ENCODE measurements at regions not wholly inside any gene's neighbourhood (a gene's known extent, or its start where the extent isn't known, plus 50 kb on each side); places are given as distances from the start of the nearest gene placed in this dataset.

- TF ChIP-seq ZNF692 (tag by site-specific recombination; IDR thresholded peaks at IDR 0.05) (no peak), ZNF707 (tag by site-specific recombination; IDR thresholded peaks at IDR 0.05) (no peak), ZNF629 (tag by site-specific recombination; IDR thresholded peaks at IDR 0.05) (no peak), ZNF768 (tag by site-specific recombination; IDR thresholded peaks at IDR 0.05) (no peak), ZNF366 (tag by site-specific recombination; conservative IDR thresholded peaks at IDR 0.05) (no peak), ZNF513 (tag by site-specific recombination; IDR thresholded peaks at IDR 0.05) (no peak), KLF9 (tag by site-specific recombination; IDR thresholded peaks at IDR 0.05; ENCODE audit: low read depth) (no peak), ZNF518A (tag by site-specific recombination; conservative IDR thresholded peaks at IDR 0.05; ENCODE audit: low read depth) (peak; percentile 45)
Measured at GRCh38 chr15:67915461-67916374, 75.9 kb upstream of the RNU6-1 start (continued).

- H3K4me1 ChIP-seq (ENCODE audit: control insufficient read depth, insufficient read depth, low read length): peaks cover 14% of the 10 kb centered on the region
- POLR2A ChIA-PET: interaction anchor here (0.9 kb wide), 1 partner anchor 11 kb away, joined by 3 read pairs; no protein-coding TSS in a partner anchor
- H3K4me3 ChIP-seq (ENCODE audit: low read depth, low read length): no peak overlapping the region
- CTCF ChIA-PET: interaction anchor here (0.6 to 1.3 kb wide), 3 partner anchors 18 to 153 kb away, joined by 3 to 4 read pairs (median 3); no protein-coding TSS in a partner anchor
- H3K9me3 ChIP-seq (ENCODE audit: control insufficient read depth, insufficient read depth, low read depth, low read length): no peaks in the 10 kb centered on the region
- no peak overlapping the region for H3K27ac ChIP-seq (ENCODE audit: extremely low read depth, low read depth, low read length)
- no peaks in the 10 kb centered on the region for H3K36me3 ChIP-seq (ENCODE audit: control insufficient read depth in 2 of 2, insufficient read depth in 1 of 2, low read length in 2 of 2)
- TF ChIP-seq SP2 (tag by site-specific recombination; IDR thresholded peaks at IDR 0.05) (no peak), GLI4 (tag by site-specific recombination; IDR thresholded peaks at IDR 0.05) (no peak), ZNF37A (tag by site-specific recombination; IDR thresholded peaks at IDR 0.05) (no peak), ZNF114 (tag by site-specific recombination; IDR thresholded peaks at IDR 0.05) (no peak), ZNF623 (tag by site-specific recombination; IDR thresholded peaks at IDR 0.05) (no peak), ZNF280C (tag by site-specific recombination; IDR thresholded peaks at IDR 0.05) (no peak), ZNF112 (tag by site-specific recombination; IDR thresholded peaks at IDR 0.05) (no peak), ZNF341 (tag by site-specific recombination; IDR thresholded peaks at IDR 0.05; ENCODE audit: low read depth) (no peak), HOXC10 (CRISPR knock-in tag; IDR thresholded peaks at IDR 0.05) (no peak), ZNF23 (tag by site-specific recombination; IDR thresholded peaks at IDR 0.05; ENCODE audit: borderline replicate concordance) (no peak), ZNF157 (tag by site-specific recombination; IDR thresholded peaks at IDR 0.05) (no peak), ATF2 (tag by site-specific recombination; IDR thresholded peaks at IDR 0.05; ENCODE audit: low read depth) (no peak), ZNF18 (tag by site-specific recombination; IDR thresholded peaks at IDR 0.05) (no peak), ZNF221 (tag by site-specific recombination; IDR thresholded peaks at IDR 0.05; ENCODE audit: borderline replicate concordance) (no peak), ZNF416 (tag by site-specific recombination; IDR thresholded peaks at IDR 0.05) (no peak)
Measured at GRCh38 chr15:67916565-67916964, 76.7 kb upstream of the RNU6-1 start.

Measured in HEK293 (cell line).